Hepatocyte (in vitro differentiated cells): ENCODE measurements at regions not wholly inside any gene's neighbourhood (a gene's known extent, or its start where the extent isn't known, plus 50 kb on each side); places are given as distances from the start of the nearest gene placed in this dataset.
"Not testable (repeated sequence)": the region's sequence is repeated elsewhere in the genome, so short reads cannot be mapped to it uniquely, and the experiment has no call there.

Experiments used
- DNase-seq: peaks from one replicate; pipeline ENCODE4 v3.0.0-alpha.2; 2016; ENCODE audit warnings: low spot score
- H2AFZ ChIP-seq: fragments of 200-600 bp; sonication (generic); 2 replicates; pipeline ENCODE4 v1.6.0; 2016; ENCODE audit warnings: antibody characterized with exemption, mild to moderate bottlenecking
- H3K27ac ChIP-seq: fragments of 200-600 bp; sonication (generic); 2 replicates; pipeline ENCODE4 v1.5.1; 2016; ENCODE audit warnings: mild to moderate bottlenecking
- H3K27me3 ChIP-seq: fragments of 200-600 bp; sonication (generic); 2 replicates; pipeline ENCODE4 v1.6.1; 2016
- H3K36me3 ChIP-seq: fragments of 200-600 bp; sonication (generic); replicated peaks from 2 replicates; pipeline ENCODE4 v1.5.1; 2016; ENCODE audit warnings: low read depth; ENCODE audit not compliant: insufficient read depth
- H3K4me1 ChIP-seq: fragments of 200-600 bp; sonication (generic); 2 replicates; pipeline ENCODE4 v1.5.1; 2016; ENCODE audit warnings: mild to moderate bottlenecking, moderate library complexity; ENCODE audit not compliant: insufficient read depth
- H3K4me2 ChIP-seq: fragments of 200-600 bp; sonication (generic); 2 replicates; pipeline ENCODE4 v1.6.0; 2016
- H3K4me3 ChIP-seq: fragments of 200-600 bp; sonication (generic); 2 replicates; pipeline ENCODE4 v1.5.1; 2016; ENCODE audit warnings: mild to moderate bottlenecking
- H3K79me2 ChIP-seq: fragments of 200-600 bp; sonication (generic); 2 replicates; pipeline ENCODE4 v1.6.0; 2017; ENCODE audit warnings: mild to moderate bottlenecking
- H3K9me2 ChIP-seq: fragments of 200-600 bp; sonication (generic); replicated peaks from 2 replicates; pipeline ENCODE4 v1.6.0; 2017; ENCODE audit warnings: mild to moderate bottlenecking; ENCODE audit not compliant: insufficient read depth
- H3K9me3 ChIP-seq: fragments of 200-600 bp; sonication (generic); 2 replicates; pipeline ENCODE4 v1.5.1; 2016; ENCODE audit warnings: low read depth, mild to moderate bottlenecking
- H4K20me1 ChIP-seq: fragments of 200-600 bp; sonication (generic); 2 replicates; pipeline ENCODE4 v1.6.0; 2016; ENCODE audit warnings: mild to moderate bottlenecking; ENCODE audit not compliant: insufficient read depth, poor library complexity, severe bottlenecking
- EZH2 ChIP-seq: fragments of 200-600 bp; sonication (generic); IDR thresholded peaks from 2 replicates; pipeline ENCODE4 v1.6.1; 2016; ENCODE audit warnings: antibody characterized with exemption, mild to moderate bottlenecking, borderline replicate concordance
- EZH2phosphoT487 ChIP-seq: fragments of 200-600 bp; sonication (generic); IDR thresholded peaks from one replicate; pipeline ENCODE4 v1.6.1; 2018; ENCODE audit warnings: antibody characterized with exemption, mild to moderate bottlenecking, low read depth, moderate library complexity; ENCODE audit not compliant: unreplicated experiment, severe bottlenecking
- WGBS: methylation state at CpG from one replicate; pipeline ENCODE4 v1.1.6; 2016; ENCODE audit warnings: low lambda C conversion rate; ENCODE audit errors: missing lambda C conversion rate; 5-methylcytosine and 5-hydroxymethylcytosine counted together
- TF ChIP-seq, protein P1 (sequence below): fragments of 200-600 bp; sonication (generic); IDR thresholded peaks from 2 replicates; pipeline ENCODE4 v1.5.1; 2016; ENCODE audit warnings: antibody characterized with exemption, mild to moderate bottlenecking; ENCODE audit not compliant: poor library complexity

- H3K36me3 ChIP-seq = no peaks in the 10 kb centered on the region
- H3K27me3 ChIP-seq = no peaks in the 10 kb centered on the region
- H3K4me2 ChIP-seq = no peak overlapping the region
- H4K20me1 ChIP-seq = no peaks in the 10 kb centered on the region
- no peak overlapping the region for H2AFZ ChIP-seq
- no peaks in the 10 kb centered on the region for H3K9me3 ChIP-seq
- DNase-seq = no peak
- peaks cover 3% of the 10 kb centered on the region for H3K4me1 ChIP-seq
- no peaks in the 10 kb centered on the region for H3K9me2 ChIP-seq
- no peak overlapping the region for H3K4me3 ChIP-seq
- 21% methylated on average over 1 of the region's 1 CpG for WGBS
- H3K27ac ChIP-seq = no peak overlapping the region
- H3K79me2 ChIP-seq = no peaks in the 10 kb centered on the region
- no peak for TF ChIP-seq EZH2phosphoT487
- no peak for TF ChIP-seq EZH2
- TF ChIP-seq, protein P1, sequence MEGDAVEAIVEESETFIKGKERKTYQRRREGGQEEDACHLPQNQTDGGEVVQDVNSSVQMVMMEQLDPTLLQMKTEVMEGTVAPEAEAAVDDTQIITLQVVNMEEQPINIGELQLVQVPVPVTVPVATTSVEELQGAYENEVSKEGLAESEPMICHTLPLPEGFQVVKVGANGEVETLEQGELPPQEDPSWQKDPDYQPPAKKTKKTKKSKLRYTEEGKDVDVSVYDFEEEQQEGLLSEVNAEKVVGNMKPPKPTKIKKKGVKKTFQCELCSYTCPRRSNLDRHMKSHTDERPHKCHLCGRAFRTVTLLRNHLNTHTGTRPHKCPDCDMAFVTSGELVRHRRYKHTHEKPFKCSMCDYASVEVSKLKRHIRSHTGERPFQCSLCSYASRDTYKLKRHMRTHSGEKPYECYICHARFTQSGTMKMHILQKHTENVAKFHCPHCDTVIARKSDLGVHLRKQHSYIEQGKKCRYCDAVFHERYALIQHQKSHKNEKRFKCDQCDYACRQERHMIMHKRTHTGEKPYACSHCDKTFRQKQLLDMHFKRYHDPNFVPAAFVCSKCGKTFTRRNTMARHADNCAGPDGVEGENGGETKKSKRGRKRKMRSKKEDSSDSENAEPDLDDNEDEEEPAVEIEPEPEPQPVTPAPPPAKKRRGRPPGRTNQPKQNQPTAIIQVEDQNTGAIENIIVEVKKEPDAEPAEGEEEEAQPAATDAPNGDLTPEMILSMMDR = no peak
Measured at GRCh38 chr1:170424346-170424745, 107.6 kb upstream of the GORAB start.

DNA sequence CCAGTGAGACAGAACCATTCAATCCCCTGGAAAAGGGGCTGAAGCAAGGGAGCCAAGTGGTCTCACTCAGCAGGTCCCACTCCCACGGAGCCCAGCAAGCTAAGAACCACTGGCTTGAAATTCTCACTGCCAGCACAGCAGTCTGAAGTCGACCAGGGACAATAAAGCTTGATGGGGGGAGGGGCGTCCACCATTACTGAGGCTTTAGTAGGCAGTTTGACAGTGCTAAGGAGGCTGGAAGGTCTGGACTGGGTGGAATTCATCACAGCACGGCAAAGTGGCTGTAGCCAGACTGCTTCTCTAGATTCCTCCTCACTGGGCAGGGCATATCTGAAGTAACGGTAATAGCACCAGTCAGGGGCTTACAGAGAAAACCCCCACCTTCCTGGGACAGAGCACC, 105.4 kb upstream of the GORAB start:
- H2AFZ ChIP-seq = no peak overlapping the region
- no peak overlapping the region for H3K4me3 ChIP-seq
- H3K9me2 ChIP-seq = no peaks in the 10 kb centered on the region
- H3K27me3 ChIP-seq = no peaks in the 10 kb centered on the region
- no peaks in the 10 kb centered on the region for H3K9me3 ChIP-seq
- DNase-seq = no peak
- H3K4me1 ChIP-seq = peaks cover 3% of the 10 kb centered on the region
- H3K27ac ChIP-seq = no peak overlapping the region
- no peak overlapping the region for H3K4me2 ChIP-seq
- no peaks in the 10 kb centered on the region for H4K20me1 ChIP-seq
- no peaks in the 10 kb centered on the region for H3K79me2 ChIP-seq
- H3K36me3 ChIP-seq = no peaks in the 10 kb centered on the region
- WGBS = 35% methylated on average over 5 of the region's 5 CpGs
- TF ChIP-seq, protein P1 = no peak
- no peak for TF ChIP-seq EZH2phosphoT487
- TF ChIP-seq EZH2 = no peak

- H3K79me2 ChIP-seq, H2AFZ ChIP-seq, H3K9me3 ChIP-seq, H4K20me1 ChIP-seq, H3K4me1 ChIP-seq, DNase-seq, H3K9me2 ChIP-seq, H3K4me3 ChIP-seq, H3K27me3 ChIP-seq, H3K27ac ChIP-seq, H3K36me3 ChIP-seq, H3K4me2 ChIP-seq: not testable (repeated sequence)
- WGBS = 45% methylated on average over 1 of the region's 1 CpG
Measured at GRCh38 chr1:170427002-170427401, 105.0 kb upstream of the GORAB start.

DNA sequence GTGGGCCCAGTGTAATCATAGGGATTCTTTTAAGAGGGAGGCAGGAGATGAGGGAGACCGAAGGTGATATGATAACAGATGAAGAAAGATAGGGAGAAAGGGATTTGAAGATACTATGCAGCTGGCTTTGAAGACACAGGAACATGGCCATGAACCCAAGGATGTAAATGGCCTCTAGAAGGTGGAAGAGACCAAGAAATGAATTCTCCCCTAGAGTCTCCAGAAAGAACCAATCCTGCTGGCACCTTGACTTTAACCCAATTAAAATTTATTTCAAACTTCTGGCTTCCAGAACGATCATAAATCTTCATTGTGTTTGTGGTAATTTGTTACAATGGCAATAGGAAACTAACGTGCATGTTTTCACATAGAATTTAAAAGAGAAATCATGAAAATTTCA, 95.0 kb upstream of the GORAB start:
- no peak overlapping the region for H3K27ac ChIP-seq
- DNase-seq = no peak
- no peaks in the 10 kb centered on the region for H4K20me1 ChIP-seq
- no peaks in the 10 kb centered on the region for H3K9me2 ChIP-seq
- 53% methylated on average over 3 of the region's 3 CpGs for WGBS
- H2AFZ ChIP-seq = no peak overlapping the region
- no peaks in the 10 kb centered on the region for H3K9me3 ChIP-seq
- no peaks in the 10 kb centered on the region for H3K27me3 ChIP-seq
- H3K36me3 ChIP-seq = no peaks in the 10 kb centered on the region
- H3K4me1 ChIP-seq = no peaks in the 10 kb centered on the region
- no peak overlapping the region for H3K4me3 ChIP-seq
- no peak overlapping the region for H3K4me2 ChIP-seq
- TF ChIP-seq EZH2 (no peak), EZH2phosphoT487 (no peak)
- TF ChIP-seq, protein P1 = no peak
- no peaks in the 10 kb centered on the region for H3K79me2 ChIP-seq
